ENCODE measurements at regions not wholly inside any gene's neighbourhood (a gene's known extent, or its start where the extent isn't known, plus 50 kb on each side); places are given as distances from the start of the nearest gene placed in this dataset.

DNA sequence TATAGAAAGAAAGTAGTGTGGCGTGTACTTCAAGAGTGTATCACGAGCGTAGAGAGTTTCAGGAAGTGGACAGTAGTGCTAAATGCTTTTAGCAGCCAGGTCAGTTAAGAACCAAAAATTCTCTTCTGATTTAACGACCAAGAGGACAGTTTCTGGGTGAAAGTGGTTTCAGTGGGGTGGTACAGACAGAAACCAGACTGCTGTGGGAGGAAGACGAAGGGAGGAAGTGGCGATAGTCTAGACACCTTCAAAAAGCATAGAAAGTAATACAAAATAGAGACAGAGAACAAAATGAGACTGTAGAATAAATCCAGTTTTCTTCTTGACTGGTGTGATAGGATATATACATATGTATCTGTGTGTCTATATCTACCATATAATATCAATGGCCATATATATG is 93.5 kb downstream of the MBL2 start:
- DNase-seq (ENCODE audit: low read depth, low spot score) (no peak), FAIRE-seq (no peak)
- Histone ChIP-seq H3K9ac (ENCODE audit: control insufficient read depth, extremely low read depth, insufficient read depth, low read length) (no peak overlapping the region), H3K79me2 (ENCODE audit: control insufficient read depth, insufficient read depth, low read length) (no peaks in the 10 kb centered on the region), H3K4me2 (ENCODE audit: control insufficient read depth, extremely low read depth, insufficient read depth, low read depth, low read length) (no peak overlapping the region), H3K36me3 (ENCODE audit: control insufficient read depth in 2 of 2, extremely low read depth in 1 of 2, insufficient read depth in 2 of 2, low read length in 2 of 2) (no peaks in the 10 kb centered on the region), H3K4me3 (ENCODE audit: control insufficient read depth in 2 of 3, extremely low read depth in 1 of 3, insufficient read depth in 2 of 3, low read depth in 1 of 3, low read length in 3 of 3) (no peak overlapping the region), H4K20me1 (ENCODE audit: control insufficient read depth, extremely low read depth, insufficient read depth, low read length) (no peaks in the 10 kb centered on the region), H3K4me1 (ENCODE audit: control insufficient read depth, extremely low read depth, insufficient read depth, low read length) (no peaks in the 10 kb centered on the region), H2AFZ (ENCODE audit: control insufficient read depth, low read length) (no peak overlapping the region), H3K9me3 (ENCODE audit: control insufficient read depth, low read depth, low read length) (no peaks in the 10 kb centered on the region), H3K27me3 (ENCODE audit: control insufficient read depth, extremely low read depth, insufficient read depth, low read length) (no peaks in the 10 kb centered on the region), H3K27ac (ENCODE audit: control insufficient read depth, insufficient read depth, low read length) (no peak overlapping the region), H3K9me1 (ENCODE audit: control insufficient read depth, extremely low read depth, insufficient read depth, low read length) (no peaks in the 10 kb centered on the region)
- TF ChIP-seq, protein P1, sequence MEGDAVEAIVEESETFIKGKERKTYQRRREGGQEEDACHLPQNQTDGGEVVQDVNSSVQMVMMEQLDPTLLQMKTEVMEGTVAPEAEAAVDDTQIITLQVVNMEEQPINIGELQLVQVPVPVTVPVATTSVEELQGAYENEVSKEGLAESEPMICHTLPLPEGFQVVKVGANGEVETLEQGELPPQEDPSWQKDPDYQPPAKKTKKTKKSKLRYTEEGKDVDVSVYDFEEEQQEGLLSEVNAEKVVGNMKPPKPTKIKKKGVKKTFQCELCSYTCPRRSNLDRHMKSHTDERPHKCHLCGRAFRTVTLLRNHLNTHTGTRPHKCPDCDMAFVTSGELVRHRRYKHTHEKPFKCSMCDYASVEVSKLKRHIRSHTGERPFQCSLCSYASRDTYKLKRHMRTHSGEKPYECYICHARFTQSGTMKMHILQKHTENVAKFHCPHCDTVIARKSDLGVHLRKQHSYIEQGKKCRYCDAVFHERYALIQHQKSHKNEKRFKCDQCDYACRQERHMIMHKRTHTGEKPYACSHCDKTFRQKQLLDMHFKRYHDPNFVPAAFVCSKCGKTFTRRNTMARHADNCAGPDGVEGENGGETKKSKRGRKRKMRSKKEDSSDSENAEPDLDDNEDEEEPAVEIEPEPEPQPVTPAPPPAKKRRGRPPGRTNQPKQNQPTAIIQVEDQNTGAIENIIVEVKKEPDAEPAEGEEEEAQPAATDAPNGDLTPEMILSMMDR (optimal IDR thresholded peaks at IDR 0.05 in 1 of 3, IDR thresholded peaks at IDR 0.05 in 1 of 3, conservative IDR thresholded peaks at IDR 0.05 in 1 of 3; ENCODE audit: extremely low read depth in 1 of 3, insufficient read depth in 2 of 3, low read length in 3 of 3) = no peak
- no peak for TF ChIP-seq EZH2 (IDR thresholded peaks at IDR 0.05; ENCODE audit: low read length)
- dilution Hi-C loops (cut with MboI; ENCODE audit: extremely low pct_ligation_motif_present, low sequenced_read_pairs) = no loop called here

DNA sequence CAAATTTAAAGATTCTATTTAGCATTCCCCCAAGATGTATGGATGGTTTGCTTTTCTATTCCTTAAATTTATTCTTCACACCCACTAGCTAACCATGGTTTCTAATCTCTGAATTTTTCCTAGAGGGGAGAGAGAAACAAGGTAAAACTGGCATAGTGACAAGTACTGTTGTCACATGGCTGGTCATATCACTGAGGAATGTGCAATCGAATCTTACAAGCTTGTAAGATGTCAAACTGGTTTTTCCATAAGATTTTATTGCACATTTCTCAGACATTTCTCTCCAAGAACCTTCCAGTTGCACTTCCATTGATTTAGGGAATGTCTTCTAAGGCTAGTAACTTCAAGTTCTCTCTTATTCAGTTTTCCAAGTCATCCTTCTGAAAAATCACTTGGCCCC is 89.8 kb downstream of the MBL2 start:
- dilution Hi-C loops (cut with MboI; ENCODE audit: extremely low pct_ligation_motif_present, low sequenced_read_pairs) = no loop called here
- no peak for FAIRE-seq

More for the DNA sequence above, 89.8 kb downstream of the MBL2 start:
- DNase-seq (ENCODE audit: low read depth, low spot score) = no peak
- no peak overlapping the region for H3K4me3 ChIP-seq (ENCODE audit: control insufficient read depth in 2 of 3, extremely low read depth in 1 of 3, insufficient read depth in 2 of 3, low read depth in 1 of 3, low read length in 3 of 3)
- no peaks in the 10 kb centered on the region for H3K79me2 ChIP-seq (ENCODE audit: control insufficient read depth, insufficient read depth, low read length)
- no peaks in the 10 kb centered on the region for H3K9me3 ChIP-seq (ENCODE audit: control insufficient read depth, low read depth, low read length)
- H3K9me1 ChIP-seq (ENCODE audit: control insufficient read depth, extremely low read depth, insufficient read depth, low read length) = no peaks in the 10 kb centered on the region
- no peak overlapping the region for H3K4me2 ChIP-seq (ENCODE audit: control insufficient read depth, extremely low read depth, insufficient read depth, low read depth, low read length)
- H2AFZ ChIP-seq (ENCODE audit: control insufficient read depth, low read length) = no peak overlapping the region
- TF ChIP-seq, protein P1 (optimal IDR thresholded peaks at IDR 0.05 in 1 of 3, IDR thresholded peaks at IDR 0.05 in 1 of 3, conservative IDR thresholded peaks at IDR 0.05 in 1 of 3; ENCODE audit: extremely low read depth in 1 of 3, insufficient read depth in 2 of 3, low read length in 3 of 3) = no peak
- no peak for TF ChIP-seq EZH2 (IDR thresholded peaks at IDR 0.05; ENCODE audit: low read length)
- H3K9ac ChIP-seq (ENCODE audit: control insufficient read depth, extremely low read depth, insufficient read depth, low read length) = no peak overlapping the region
- no peaks in the 10 kb centered on the region for H3K27me3 ChIP-seq (ENCODE audit: control insufficient read depth, extremely low read depth, insufficient read depth, low read length)
- H3K27ac ChIP-seq (ENCODE audit: control insufficient read depth, insufficient read depth, low read length) = no peak overlapping the region
- no peaks in the 10 kb centered on the region for H3K36me3 ChIP-seq (ENCODE audit: control insufficient read depth in 2 of 2, extremely low read depth in 1 of 2, insufficient read depth in 2 of 2, low read length in 2 of 2)
- H4K20me1 ChIP-seq (ENCODE audit: control insufficient read depth, extremely low read depth, insufficient read depth, low read length) = no peaks in the 10 kb centered on the region
- H3K4me1 ChIP-seq (ENCODE audit: control insufficient read depth, extremely low read depth, insufficient read depth, low read length) = no peaks in the 10 kb centered on the region

Measured in keratinocyte (primary cell).